K562 (cell line): ENCODE measurements at regions not wholly inside any gene's neighbourhood (a gene's known extent, or its start where the extent isn't known, plus 50 kb on each side); places are given as distances from the start of the nearest gene placed in this dataset.

Experiments used
- CBX3 ChIP-seq, 2 experiments: IDR thresholded peaks; 1 replicate in 1 of 2; 2 replicates in 1 of 2; pipeline ENCODE4 v1.6.1; 2012; ENCODE audit warnings: inconsistent platforms in 2 of 2, low read length in 2 of 2, borderline replicate concordance in 1 of 2, control low read depth in 1 of 2
- CTCF ChIP-seq, 3 experiments: IDR thresholded peaks in 2 of 3; conservative IDR thresholded peaks in 1 of 3; 2 replicates each; pipeline ENCODE4 v1.5.1; 2011 to 2012; ENCODE audit warnings: low read length in 3 of 3, mild to moderate bottlenecking in 3 of 3, control low read depth in 2 of 3, improper control_type of control experiment in 1 of 3, inconsistent platforms in 1 of 3, low read depth in 1 of 3, mixed read lengths in 1 of 3, moderate library complexity in 1 of 3; ENCODE audit not compliant: insufficient read depth in 2 of 3
- NFATC3 ChIP-seq: fragments of 450-650 bp; IDR thresholded peaks from 2 replicates; pipeline ENCODE4 v1.6.1; 2017; ENCODE audit warnings: mild to moderate bottlenecking
- PHF20 ChIP-seq: fragments of 450-650 bp; IDR thresholded peaks from 2 replicates; pipeline ENCODE4 v1.6.1; 2018; ENCODE audit not compliant: partially characterized antibody
- RBM34 ChIP-seq: fragments of 200-400 bp; formaldehyde crosslinking; IDR thresholded peaks from 2 replicates; pipeline ENCODE4 v1.6.1; 2018; ENCODE audit warnings: low read length, borderline replicate concordance; ENCODE audit not compliant: insufficient read depth
- RERE ChIP-seq: sonication (generic); formaldehyde crosslinking; IDR thresholded peaks from 2 replicates; pipeline ENCODE4 v1.8.0; 2023; ENCODE audit warnings: missing genetic modification reagents, mild to moderate bottlenecking, borderline replicate concordance
- TFAM ChIP-seq: fragments of 250-450 bp; sonication (Bioruptor Pico); conservative IDR thresholded peaks from 2 replicates; pipeline ENCODE4 v1.5.0; 2021; ENCODE audit warnings: mild to moderate bottlenecking, moderate library complexity
- TRIM24 ChIP-seq, 2 experiments: fragments of 450-650 bp; IDR thresholded peaks; 2 replicates each; pipeline ENCODE4 v1.6.1; 2016
- XRCC4 ChIP-seq: IDR thresholded peaks from one replicate; pipeline ENCODE4 v1.6.1; 2011; ENCODE audit not compliant: insufficient read depth, insufficient read length; ENCODE audit errors: extremely low read depth
- ZBTB2 ChIP-seq: fragments of 450-650 bp; IDR thresholded peaks from 2 replicates; pipeline ENCODE4 v1.6.1; 2016; ENCODE audit warnings: antibody characterized with exemption
- ZNF3 ChIP-seq: fragments of 250-450 bp; sonication (Bioruptor Pico); IDR thresholded peaks from 2 replicates; pipeline ENCODE4 v1.5.0; 2021; ENCODE audit warnings: mild to moderate bottlenecking, moderate library complexity
- ZNF717 ChIP-seq: fragments of 250-450 bp; sonication (Bioruptor Pico); IDR thresholded peaks from 2 replicates; pipeline ENCODE4 v1.5.0; 2021

- TF ChIP-seq CBX3 (IDR thresholded peaks at IDR 0.05; ENCODE audit: borderline replicate concordance in 1 of 2, low read length in 2 of 2) = no peak
- TF ChIP-seq TRIM24 (IDR thresholded peaks at IDR 0.05) = no peak
- no peak for TF ChIP-seq CTCF (IDR thresholded peaks at IDR 0.05 in 2 of 3, conservative IDR thresholded peaks at IDR 0.05 in 1 of 3; ENCODE audit: insufficient read depth in 2 of 3, low read depth in 1 of 3, low read length in 3 of 3)
- no peak for TF ChIP-seq RERE (CRISPR knock-in tag)
- TF ChIP-seq TFAM (CRISPR knock-in tag) = no peak
- no peak for TF ChIP-seq ZBTB2
- no peak for TF ChIP-seq NFATC3
- TF ChIP-seq ZNF717 (CRISPR knock-in tag) = no peak
- no peak for TF ChIP-seq ZNF3 (CRISPR knock-in tag)
- TF ChIP-seq RBM34 = no peak
- TF ChIP-seq XRCC4 = no peak
- TF ChIP-seq PHF20 = no peak
These were observed 342.3 kb upstream of the TMEFF2 start (continued) for GRCh38 chr2:192536922-192537624.
